HEK293 (cell line): ENCODE measurements at regions not wholly inside any gene's neighbourhood (a gene's known extent, or its start where the extent isn't known, plus 50 kb on each side); places are given as distances from the start of the nearest gene placed in this dataset.
"Not testable (repeated sequence)": the region's sequence is repeated elsewhere in the genome, so short reads cannot be mapped to it uniquely, and the experiment has no call there.

Experiments used
- CTCF ChIA-PET: fragments of 350-600 bp; formaldehyde crosslinking; extraction: SDS; loops from one replicate; lab custom pipeline; 2021; ENCODE audit warnings: antibody characterized with exemption; lab: Yijun Ruan, JAX
- POLR2A ChIA-PET: fragments of 300-600 bp; formaldehyde crosslinking; extraction: SDS; loops from one replicate; lab custom pipeline; 2020; ENCODE audit warnings: antibody characterized with exemption, inconsistent platforms; lab: Yijun Ruan, JAX
- H3K27ac ChIP-seq: fragments of 200-500 bp; sonication (Bioruptor generic); 2 replicates; pipeline ENCODE4 v1.5.1; 2014; ENCODE audit warnings: low read depth, low read length, control low read depth, inconsistent platforms; ENCODE audit errors: extremely low read depth
- H3K36me3 ChIP-seq, 2 experiments: fragments of 200-500 bp in 1 of 2; sonication (Bioruptor generic) in 1 of 2; 1 replicate in 1 of 2; 2 replicates in 1 of 2; pipeline ENCODE4 v1.5.1; 2014 to 2017; ENCODE audit warnings: inconsistent platforms in 2 of 2, low read length in 2 of 2; ENCODE audit not compliant: control insufficient read depth in 2 of 2, insufficient read depth in 1 of 2
- H3K4me1 ChIP-seq: fragments of 200-500 bp; sonication (Bioruptor generic); 2 replicates; pipeline ENCODE4 v1.5.1; 2014; ENCODE audit warnings: mild to moderate bottlenecking, low read length, inconsistent platforms; ENCODE audit not compliant: control insufficient read depth, insufficient read depth
- H3K4me3 ChIP-seq: 2 replicates; pipeline ENCODE4 v1.5.1; 2011; ENCODE audit warnings: low read depth, mild to moderate bottlenecking, control low read depth, low read length, moderate library complexity
- H3K9me3 ChIP-seq: fragments of 200-500 bp; sonication (Bioruptor generic); 2 replicates; pipeline ENCODE4 v1.5.1; 2014; ENCODE audit warnings: low read depth, low read length, inconsistent platforms; ENCODE audit not compliant: control insufficient read depth, insufficient read depth
- HIC1 ChIP-seq: fragments of 450-650 bp; formaldehyde crosslinking; IDR thresholded peaks from 2 replicates; pipeline ENCODE4 v1.5.1; 2016; ENCODE audit warnings: missing biosample characterization, missing genetic modification characterization
- HOXC10 ChIP-seq: sonication (generic); formaldehyde crosslinking; IDR thresholded peaks from 2 replicates; pipeline ENCODE4 v1.8.1; 2023; ENCODE audit warnings: mild to moderate bottlenecking, missing genetic modification reagents
- MEIS1 ChIP-seq: sonication (generic); formaldehyde crosslinking; IDR thresholded peaks from 2 replicates; pipeline ENCODE4 v1.8.1; 2022; ENCODE audit warnings: missing genetic modification reagents, mild to moderate bottlenecking, borderline replicate concordance
- ZBTB20 ChIP-seq: fragments of 450-650 bp; formaldehyde crosslinking; IDR thresholded peaks from 2 replicates; pipeline ENCODE4 v1.5.1; 2016; ENCODE audit warnings: missing biosample characterization, missing genetic modification characterization
- ZFP69B ChIP-seq: fragments of 450-650 bp; formaldehyde crosslinking; IDR thresholded peaks from 2 replicates; pipeline ENCODE4 v1.5.1; 2016; ENCODE audit warnings: missing biosample characterization, missing genetic modification characterization
- ZNF148 ChIP-seq: fragments of 450-650 bp; formaldehyde crosslinking; IDR thresholded peaks from 2 replicates; pipeline ENCODE4 v1.5.0; 2017; ENCODE audit warnings: missing biosample characterization, missing genetic modification characterization, borderline replicate concordance
- ZNF16 ChIP-seq: fragments of 450-650 bp; formaldehyde crosslinking; IDR thresholded peaks from 2 replicates; pipeline ENCODE4 v1.5.1; 2016; ENCODE audit warnings: low read depth, missing biosample characterization, missing genetic modification characterization
- ZNF280D ChIP-seq: fragments of 450-650 bp; formaldehyde crosslinking; IDR thresholded peaks from 2 replicates; pipeline ENCODE4 v1.5.1; 2016; ENCODE audit warnings: missing biosample characterization, missing genetic modification characterization
- ZNF366 ChIP-seq: fragments of 450-650 bp; formaldehyde crosslinking; conservative IDR thresholded peaks from 2 replicates; pipeline ENCODE4 v1.5.1; 2016; ENCODE audit warnings: missing biosample characterization, missing genetic modification characterization
- ZNF585B ChIP-seq: fragments of 450-650 bp; formaldehyde crosslinking; IDR thresholded peaks from 2 replicates; pipeline ENCODE4 v1.5.1; 2016; ENCODE audit warnings: missing biosample characterization, missing genetic modification characterization
- ZNF596 ChIP-seq: fragments of 450-650 bp; IDR thresholded peaks from 2 replicates; pipeline ENCODE4 v1.5.0; 2018; ENCODE audit warnings: missing biosample characterization, mild to moderate bottlenecking, missing genetic modification characterization, moderate library complexity
- ZNF623 ChIP-seq: fragments of 450-650 bp; formaldehyde crosslinking; IDR thresholded peaks from 2 replicates; pipeline ENCODE4 v1.5.1; 2016; ENCODE audit warnings: missing biosample characterization, missing genetic modification characterization
- ZNF629 ChIP-seq: fragments of 450-650 bp; formaldehyde crosslinking; IDR thresholded peaks from 2 replicates; pipeline ENCODE4 v1.5.1; 2017; ENCODE audit warnings: missing biosample characterization, missing genetic modification characterization
- ZNF747 ChIP-seq: fragments of 450-650 bp; formaldehyde crosslinking; IDR thresholded peaks from 2 replicates; pipeline ENCODE4 v1.5.1; 2016; ENCODE audit warnings: missing biosample characterization, missing genetic modification characterization
- ZXDB ChIP-seq: fragments of 450-650 bp; formaldehyde crosslinking; IDR thresholded peaks from 2 replicates; pipeline ENCODE4 v1.5.1; 2016; ENCODE audit warnings: missing biosample characterization, missing genetic modification characterization

GRCh38 chr1:57572016-57572415 lies 148.2 kb upstream of the DAB1 start:
- CTCF ChIA-PET = no interaction called here
- Histone ChIP-seq H3K36me3 (no peaks in the 10 kb centered on the region), H3K4me1 (no peaks in the 10 kb centered on the region), H3K4me3 (no peak overlapping the region), H3K27ac (no peak overlapping the region), H3K9me3 (no peaks in the 10 kb centered on the region)
- no peak for TF ChIP-seq ZBTB20
- TF ChIP-seq ZNF596 (tag by site-specific recombination) = no peak
- no peak for TF ChIP-seq ZNF148 (tag by site-specific recombination)
- TF ChIP-seq MEIS1 = no peak
- no peak for TF ChIP-seq ZNF747
- no peak for TF ChIP-seq ZNF623 (tag by site-specific recombination)
- no peak for TF ChIP-seq ZNF366
- TF ChIP-seq ZXDB = no peak
- no peak for TF ChIP-seq HIC1
- POLR2A ChIA-PET = no interaction called here

- H3K9me3 ChIP-seq, H3K4me3 ChIP-seq, CTCF ChIA-PET: not testable (repeated sequence)
Observed at GRCh38 chr1:57558066-57558465, 134.2 kb upstream of the DAB1 start.

GRCh38 chr1:57553666-57554065 lies 129.8 kb upstream of the DAB1 start:
- Histone ChIP-seq H3K4me3 (no peak overlapping the region), H3K4me1 (no peaks in the 10 kb centered on the region), H3K9me3 (no peaks in the 10 kb centered on the region), H3K27ac (no peak overlapping the region), H3K36me3 (no peaks in the 10 kb centered on the region)
- POLR2A ChIA-PET = no interaction called here
- CTCF ChIA-PET = no interaction called here
- TF ChIP-seq ZFP69B (tag by site-specific recombination) (no peak), HOXC10 (CRISPR knock-in tag) (no peak), ZNF16 (tag by site-specific recombination) (no peak), ZNF629 (tag by site-specific recombination) (no peak), ZNF280D (tag by site-specific recombination) (no peak), ZNF585B (tag by site-specific recombination) (no peak)

More at GRCh38 chr1:57558066-57558465, 134.2 kb upstream of the DAB1 start:
- H3K27ac ChIP-seq, POLR2A ChIA-PET, H3K4me1 ChIP-seq, H3K36me3 ChIP-seq: not testable (repeated sequence)
